ENCODE measurements at regions not wholly inside any gene's neighbourhood (a gene's known extent, or its start where the extent isn't known, plus 50 kb on each side); places are given as distances from the start of the nearest gene placed in this dataset.

DNA sequence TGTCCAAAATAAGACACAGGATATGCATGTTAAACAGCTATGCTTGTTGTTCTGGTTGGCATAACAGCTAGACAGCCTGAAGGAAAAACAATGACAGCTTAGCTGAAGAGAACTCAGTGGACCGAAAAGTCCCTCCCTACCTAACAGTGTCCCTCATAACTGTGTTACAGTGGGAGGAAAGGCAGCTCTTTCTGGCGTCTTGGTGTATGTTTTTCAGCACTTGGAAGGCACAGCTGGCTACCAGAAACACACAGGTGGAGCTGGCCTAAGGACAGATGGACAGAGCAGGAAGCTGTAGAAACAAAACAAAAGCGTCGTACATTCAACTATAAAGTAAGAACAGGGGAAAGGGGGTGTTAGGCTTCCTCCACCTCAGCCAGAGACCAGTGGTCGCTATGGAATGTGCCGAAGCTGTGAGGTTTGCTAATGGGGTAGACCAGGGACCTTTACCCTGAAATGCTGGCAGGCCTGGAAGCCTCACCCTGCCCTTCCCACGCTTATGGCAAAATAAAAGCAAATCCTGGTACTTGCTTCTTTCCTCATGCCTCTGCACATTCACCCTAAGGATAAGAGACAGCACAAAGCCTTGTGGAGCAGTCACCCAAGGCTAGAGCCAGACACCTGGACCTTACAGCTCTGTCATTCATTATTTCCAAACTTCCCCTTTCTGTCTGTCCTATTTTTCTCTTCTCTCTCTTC is 103.5 kb upstream of the TRIB2 start:
- no peak overlapping the region for H3K9ac ChIP-seq (ENCODE audit: low read length)

More for the DNA sequence above, 103.5 kb upstream of the TRIB2 start:
- no peak for DNase-seq (ENCODE audit: low read depth, low spot score)
- H3K4me2 ChIP-seq (ENCODE audit: low read length) = no peak overlapping the region
- H3K4me1 ChIP-seq (ENCODE audit: control insufficient read depth in 1 of 2, insufficient read depth in 2 of 2, low read length in 2 of 2) = no peaks in the 10 kb centered on the region
- BruUV-seq (replicated peaks) = no TSS peak
- H3K27me3 ChIP-seq (ENCODE audit: insufficient read depth, low read length) = no peaks in the 10 kb centered on the region
- H4K20me1 ChIP-seq (ENCODE audit: insufficient read depth) = no peaks in the 10 kb centered on the region
- POLR2A ChIA-PET = no interaction called here
- H3K9me3 ChIP-seq (ENCODE audit: control insufficient read depth in 1 of 2, insufficient read depth in 1 of 2, low read depth in 1 of 2, low read length in 2 of 2) = no peaks in the 10 kb centered on the region
- no peak for ATAC-seq
- TF ChIP-seq CEBPB (IDR thresholded peaks at IDR 0.05; ENCODE audit: low read depth) (no peak), ZFX (IDR thresholded peaks at IDR 0.05) (no peak), RAD21 (IDR thresholded peaks at IDR 0.05; ENCODE audit: low read depth) (no peak), EZH2 (IDR thresholded peaks at IDR 0.05) (no peak), POLR2A (IDR thresholded peaks at IDR 0.05; ENCODE audit: borderline replicate concordance, extremely low read depth, insufficient read depth, insufficient read length) (no peak), EZH2phosphoT487 (IDR thresholded peaks at IDR 0.05; ENCODE audit: borderline replicate concordance) (no peak), TCF7L2 (IDR thresholded peaks at IDR 0.05; ENCODE audit: borderline replicate concordance, extremely low read depth, insufficient read depth, insufficient read length) (no peak), SP1 (IDR thresholded peaks at IDR 0.05; ENCODE audit: low read depth) (no peak), SIN3A (IDR thresholded peaks at IDR 0.05; ENCODE audit: low read depth) (no peak), YY1 (IDR thresholded peaks at IDR 0.05; ENCODE audit: extremely low read depth, insufficient replicate concordance, low read depth, low read length) (no peak)
- TF ChIP-seq, protein P1, sequence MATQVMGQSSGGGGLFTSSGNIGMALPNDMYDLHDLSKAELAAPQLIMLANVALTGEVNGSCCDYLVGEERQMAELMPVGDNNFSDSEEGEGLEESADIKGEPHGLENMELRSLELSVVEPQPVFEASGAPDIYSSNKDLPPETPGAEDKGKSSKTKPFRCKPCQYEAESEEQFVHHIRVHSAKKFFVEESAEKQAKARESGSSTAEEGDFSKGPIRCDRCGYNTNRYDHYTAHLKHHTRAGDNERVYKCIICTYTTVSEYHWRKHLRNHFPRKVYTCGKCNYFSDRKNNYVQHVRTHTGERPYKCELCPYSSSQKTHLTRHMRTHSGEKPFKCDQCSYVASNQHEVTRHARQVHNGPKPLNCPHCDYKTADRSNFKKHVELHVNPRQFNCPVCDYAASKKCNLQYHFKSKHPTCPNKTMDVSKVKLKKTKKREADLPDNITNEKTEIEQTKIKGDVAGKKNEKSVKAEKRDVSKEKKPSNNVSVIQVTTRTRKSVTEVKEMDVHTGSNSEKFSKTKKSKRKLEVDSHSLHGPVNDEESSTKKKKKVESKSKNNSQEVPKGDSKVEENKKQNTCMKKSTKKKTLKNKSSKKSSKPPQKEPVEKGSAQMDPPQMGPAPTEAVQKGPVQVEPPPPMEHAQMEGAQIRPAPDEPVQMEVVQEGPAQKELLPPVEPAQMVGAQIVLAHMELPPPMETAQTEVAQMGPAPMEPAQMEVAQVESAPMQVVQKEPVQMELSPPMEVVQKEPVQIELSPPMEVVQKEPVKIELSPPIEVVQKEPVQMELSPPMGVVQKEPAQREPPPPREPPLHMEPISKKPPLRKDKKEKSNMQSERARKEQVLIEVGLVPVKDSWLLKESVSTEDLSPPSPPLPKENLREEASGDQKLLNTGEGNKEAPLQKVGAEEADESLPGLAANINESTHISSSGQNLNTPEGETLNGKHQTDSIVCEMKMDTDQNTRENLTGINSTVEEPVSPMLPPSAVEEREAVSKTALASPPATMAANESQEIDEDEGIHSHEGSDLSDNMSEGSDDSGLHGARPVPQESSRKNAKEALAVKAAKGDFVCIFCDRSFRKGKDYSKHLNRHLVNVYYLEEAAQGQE (IDR thresholded peaks at IDR 0.05; ENCODE audit: low read depth) = no peak
- TF ChIP-seq, protein P2, sequence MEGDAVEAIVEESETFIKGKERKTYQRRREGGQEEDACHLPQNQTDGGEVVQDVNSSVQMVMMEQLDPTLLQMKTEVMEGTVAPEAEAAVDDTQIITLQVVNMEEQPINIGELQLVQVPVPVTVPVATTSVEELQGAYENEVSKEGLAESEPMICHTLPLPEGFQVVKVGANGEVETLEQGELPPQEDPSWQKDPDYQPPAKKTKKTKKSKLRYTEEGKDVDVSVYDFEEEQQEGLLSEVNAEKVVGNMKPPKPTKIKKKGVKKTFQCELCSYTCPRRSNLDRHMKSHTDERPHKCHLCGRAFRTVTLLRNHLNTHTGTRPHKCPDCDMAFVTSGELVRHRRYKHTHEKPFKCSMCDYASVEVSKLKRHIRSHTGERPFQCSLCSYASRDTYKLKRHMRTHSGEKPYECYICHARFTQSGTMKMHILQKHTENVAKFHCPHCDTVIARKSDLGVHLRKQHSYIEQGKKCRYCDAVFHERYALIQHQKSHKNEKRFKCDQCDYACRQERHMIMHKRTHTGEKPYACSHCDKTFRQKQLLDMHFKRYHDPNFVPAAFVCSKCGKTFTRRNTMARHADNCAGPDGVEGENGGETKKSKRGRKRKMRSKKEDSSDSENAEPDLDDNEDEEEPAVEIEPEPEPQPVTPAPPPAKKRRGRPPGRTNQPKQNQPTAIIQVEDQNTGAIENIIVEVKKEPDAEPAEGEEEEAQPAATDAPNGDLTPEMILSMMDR (IDR thresholded peaks at IDR 0.05 in 2 of 3, conservative IDR thresholded peaks at IDR 0.05 in 1 of 3; ENCODE audit: borderline replicate concordance in 1 of 3, insufficient read depth in 1 of 3, low read depth in 2 of 3, low read length in 2 of 3) = no peak
- TF ChIP-seq, protein P3, sequence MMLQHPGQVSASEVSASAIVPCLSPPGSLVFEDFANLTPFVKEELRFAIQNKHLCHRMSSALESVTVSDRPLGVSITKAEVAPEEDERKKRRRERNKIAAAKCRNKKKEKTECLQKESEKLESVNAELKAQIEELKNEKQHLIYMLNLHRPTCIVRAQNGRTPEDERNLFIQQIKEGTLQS (IDR thresholded peaks at IDR 0.05) = no peak
- TF ChIP-seq, protein P4, sequence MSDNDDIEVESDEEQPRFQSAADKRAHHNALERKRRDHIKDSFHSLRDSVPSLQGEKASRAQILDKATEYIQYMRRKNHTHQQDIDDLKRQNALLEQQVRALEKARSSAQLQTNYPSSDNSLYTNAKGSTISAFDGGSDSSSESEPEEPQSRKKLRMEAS (IDR thresholded peaks at IDR 0.05) = no peak
- TF ChIP-seq, protein P5, sequence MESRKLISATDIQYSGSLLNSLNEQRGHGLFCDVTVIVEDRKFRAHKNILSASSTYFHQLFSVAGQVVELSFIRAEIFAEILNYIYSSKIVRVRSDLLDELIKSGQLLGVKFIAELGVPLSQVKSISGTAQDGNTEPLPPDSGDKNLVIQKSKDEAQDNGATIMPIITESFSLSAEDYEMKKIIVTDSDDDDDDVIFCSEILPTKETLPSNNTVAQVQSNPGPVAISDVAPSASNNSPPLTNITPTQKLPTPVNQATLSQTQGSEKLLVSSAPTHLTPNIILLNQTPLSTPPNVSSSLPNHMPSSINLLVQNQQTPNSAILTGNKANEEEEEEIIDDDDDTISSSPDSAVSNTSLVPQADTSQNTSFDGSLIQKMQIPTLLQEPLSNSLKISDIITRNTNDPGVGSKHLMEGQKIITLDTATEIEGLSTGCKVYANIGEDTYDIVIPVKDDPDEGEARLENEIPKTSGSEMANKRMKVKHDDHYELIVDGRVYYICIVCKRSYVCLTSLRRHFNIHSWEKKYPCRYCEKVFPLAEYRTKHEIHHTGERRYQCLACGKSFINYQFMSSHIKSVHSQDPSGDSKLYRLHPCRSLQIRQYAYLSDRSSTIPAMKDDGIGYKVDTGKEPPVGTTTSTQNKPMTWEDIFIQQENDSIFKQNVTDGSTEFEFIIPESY (IDR thresholded peaks at IDR 0.05; ENCODE audit: extremely low read depth, insufficient replicate concordance, low read length) = no peak
- no peaks in the 10 kb centered on the region for H3K36me3 ChIP-seq (ENCODE audit: control insufficient read depth in 1 of 2, insufficient read depth in 2 of 2, low read length in 2 of 2)
- H2AFZ ChIP-seq (ENCODE audit: low read depth, low read length, poor library complexity, severe bottlenecking) = no peak overlapping the region
- no peak overlapping the region for H3K4me3 ChIP-seq (replicated peaks in 1 of 2; ENCODE audit: low read depth in 1 of 2, low read length in 2 of 2)
- no peaks in the 10 kb centered on the region for H3K79me2 ChIP-seq (ENCODE audit: insufficient read depth, low read length)
- H3K9me2 ChIP-seq (ENCODE audit: insufficient read depth) = no peaks in the 10 kb centered on the region
- intact Hi-C loops (cut with micrococcal nuclease) = no loop called here
- H3K27ac ChIP-seq (ENCODE audit: low read depth, low read length) = no peak overlapping the region
- RAD21 ChIA-PET (ENCODE audit: low non-redundant PET in 1 of 2, low total read pairs in 2 of 2, uncharacterized antibody in 2 of 2, unreplicated experiment in 2 of 2) = no interaction called here
- CTCF ChIA-PET = no interaction called here
